HepG2 (cell line): ENCODE measurements at regions not wholly inside any gene's neighbourhood (a gene's known extent, or its start where the extent isn't known, plus 50 kb on each side); places are given as distances from the start of the nearest gene placed in this dataset.
A peak's percentile ranks its signal among the peaks of the same experiment; 100 is the strongest.

Experiments used
- ATAC-seq: fragments of 200-7000 bp; cut with Tn5 transposase; 3 replicates; pipeline ENCODE4 v1.9.1; 2020; ENCODE audit warnings: mild to moderate bottlenecking, moderate library complexity
- BruUV-seq: library from RNA; stranded (reverse); fragments of 400-500 nt; replicated peaks from 2 replicates; lab custom pipeline; 2021; lab: Mats Ljungman, UMichigan
- CTCF ChIA-PET: fragments of 300-600 bp; formaldehyde crosslinking; extraction: SDS; loops from one replicate; lab custom pipeline; 2021; ENCODE audit warnings: low total read pairs, inconsistent platforms, low intra/inter-chr PET ratio; lab: Yijun Ruan, JAX
- POLR2A ChIA-PET: fragments of 350-600 bp; sonication (Branson Sonifier 250); formaldehyde crosslinking; loops from one replicate; lab custom pipeline; 2020; ENCODE audit warnings: antibody characterized with exemption, inconsistent platforms; lab: Yijun Ruan, JAX
- DNase-seq: peaks from one replicate; pipeline ENCODE4 v3.0.0-alpha.2; 2015; ENCODE audit warnings: low spot score
- FAIRE-seq: peaks from 3 replicates; lab custom pipeline; 2011; peaks lifted over from hg19 to GRCh38; lab: Jason Lieb, UNC
- H2AFZ ChIP-seq: one replicate; pipeline ENCODE4 v1.6.1; 2011; ENCODE audit warnings: low read length, inconsistent platforms
- H3K27ac ChIP-seq: fragments of 300-600 bp; 3 replicates; pipeline ENCODE4 v1.8.0; 2011; ENCODE audit warnings: mixed run types, mild to moderate bottlenecking, mixed read lengths, low read length, inconsistent platforms; ENCODE audit not compliant: insufficient read depth; ENCODE audit errors: extremely low read length
- H3K27me3 ChIP-seq, 2 experiments: fragments of 200-600 bp in 1 of 2; 2 replicates in 1 of 2; 3 replicates in 1 of 2; pipeline versions ENCODE4 v1.6.0 to v1.8.0; 2011; ENCODE audit warnings: low read length in 2 of 2, mild to moderate bottlenecking in 2 of 2, moderate library complexity in 2 of 2, inconsistent platforms in 1 of 2; ENCODE audit not compliant: insufficient read depth in 2 of 2, control insufficient read depth in 1 of 2
- H3K36me3 ChIP-seq, 2 experiments: fragments of 200-600 bp in 1 of 2; replicated peaks in 1 of 2; 2 replicates in 1 of 2; 3 replicates in 1 of 2; pipeline versions ENCODE4 v1.5.1 to v1.8.0; 2011; ENCODE audit warnings: low read length in 2 of 2, inconsistent platforms in 1 of 2; ENCODE audit not compliant: insufficient read depth in 2 of 2, control insufficient read depth in 1 of 2
- H3K4me1 ChIP-seq: 2 replicates; pipeline ENCODE4 v1.5.1; 2012; ENCODE audit warnings: low read length, inconsistent platforms; ENCODE audit not compliant: insufficient read depth
- H3K4me2 ChIP-seq: 2 replicates; pipeline ENCODE4 v1.6.0; 2011; ENCODE audit warnings: low read depth, low read length, inconsistent platforms
- H3K4me3 ChIP-seq, 3 experiments: fragments of 200-600 bp in 1 of 3; sonication (generic), shearing (Covaris generic) in 1 of 3; replicated peaks in 1 of 3; 2 replicates each; pipeline ENCODE4 v1.5.1; 2011 to 2016; ENCODE audit warnings: low read length in 3 of 3, inconsistent platforms in 2 of 3, low read depth in 2 of 3, mild to moderate bottlenecking in 2 of 3, control low read depth in 1 of 3, mixed read lengths in 1 of 3; ENCODE audit not compliant: insufficient read depth in 1 of 3
- H3K79me2 ChIP-seq: one replicate; pipeline ENCODE4 v1.6.1; 2011; ENCODE audit warnings: low read length, inconsistent platforms; ENCODE audit not compliant: insufficient read depth
- H3K9ac ChIP-seq: 2 replicates; pipeline ENCODE4 v1.6.0; 2011; ENCODE audit warnings: mild to moderate bottlenecking, low read depth, low read length, inconsistent platforms; ENCODE audit not compliant: insufficient read depth
- H3K9me3 ChIP-seq: 2 replicates; pipeline ENCODE4 v1.5.1; 2012; ENCODE audit warnings: mild to moderate bottlenecking, low read length
- H4K20me1 ChIP-seq: 2 replicates; pipeline ENCODE4 v1.6.0; 2011; ENCODE audit warnings: inconsistent platforms, mild to moderate bottlenecking, low read length, moderate library complexity; ENCODE audit not compliant: insufficient read depth
- ASH2L ChIP-seq: fragments of 300-600, 200-600 bp; sonication (generic); IDR thresholded peaks from 2 replicates; pipeline ENCODE4 v1.7.0; 2017; ENCODE audit warnings: low read depth, mild to moderate bottlenecking, moderate library complexity, mixed read lengths, low read length; ENCODE audit not compliant: insufficient read length
- ATAD3A ChIP-seq: sonication (generic); formaldehyde crosslinking; IDR thresholded peaks from 2 replicates; pipeline ENCODE4 v1.4.0; 2020; ENCODE audit warnings: missing genetic modification reagents
- CBX5 ChIP-seq: sonication (generic); formaldehyde crosslinking; IDR thresholded peaks from 2 replicates; pipeline ENCODE4 v1.4.0; 2020; ENCODE audit warnings: missing genetic modification reagents, borderline replicate concordance
- HES4 ChIP-seq: sonication (generic); formaldehyde crosslinking; IDR thresholded peaks from 2 replicates; pipeline ENCODE4 v1.9.0; 2021; ENCODE audit warnings: mild to moderate bottlenecking, missing genetic modification reagents, borderline replicate concordance
- HOXA5 ChIP-seq: sonication (generic); formaldehyde crosslinking; IDR thresholded peaks from 2 replicates; pipeline ENCODE4 v1.4.0; 2020; ENCODE audit warnings: missing genetic modification reagents
- MXD4 ChIP-seq: IDR thresholded peaks from 2 replicates; pipeline ENCODE4 v1.6.1; 2016; ENCODE audit warnings: mild to moderate bottlenecking, missing biosample characterization, missing genetic modification reagents
- NR0B2 ChIP-seq: sonication (generic); formaldehyde crosslinking; IDR thresholded peaks from 2 replicates; pipeline ENCODE4 v1.4.0; 2020; ENCODE audit warnings: mild to moderate bottlenecking, missing genetic modification reagents
- PCBP1 ChIP-seq: fragments of 200-400 bp; formaldehyde crosslinking; IDR thresholded peaks from 2 replicates; pipeline ENCODE4 v1.6.1; 2017; ENCODE audit warnings: mild to moderate bottlenecking, low read depth, low read length, borderline replicate concordance
- TAF1 ChIP-seq: sonication (generic); formaldehyde crosslinking; IDR thresholded peaks from 2 replicates; pipeline ENCODE4 v1.4.0; 2020; ENCODE audit warnings: missing genetic modification reagents
- ZFP36 ChIP-seq: fragments of 150-350 bp; IDR thresholded peaks from 2 replicates; pipeline ENCODE4 v1.6.1; 2018; ENCODE audit warnings: borderline replicate concordance, low read length, low read depth; ENCODE audit not compliant: partially characterized antibody
- ZKSCAN5 ChIP-seq: sonication (generic); formaldehyde crosslinking; IDR thresholded peaks from 2 replicates; pipeline ENCODE4 v1.5.1; 2020; ENCODE audit warnings: mild to moderate bottlenecking, missing genetic modification reagents
- ZNF383 ChIP-seq: sonication (generic); formaldehyde crosslinking; IDR thresholded peaks from 2 replicates; pipeline ENCODE4 v1.4.0; 2020; ENCODE audit warnings: missing genetic modification reagents, mild to moderate bottlenecking, borderline replicate concordance
- ZNF513 ChIP-seq: sonication (generic); formaldehyde crosslinking; conservative IDR thresholded peaks from 2 replicates; pipeline ENCODE4 v1.5.0; 2020; ENCODE audit warnings: missing genetic modification reagents
- ZNF556 ChIP-seq: sonication (generic); formaldehyde crosslinking; IDR thresholded peaks from 2 replicates; pipeline ENCODE4 v1.4.0; 2020; ENCODE audit warnings: mild to moderate bottlenecking, missing genetic modification reagents, borderline replicate concordance
- ZNF577 ChIP-seq: sonication (generic); formaldehyde crosslinking; IDR thresholded peaks from 2 replicates; pipeline ENCODE4 v1.4.0; 2020; ENCODE audit warnings: mild to moderate bottlenecking, low read depth, missing genetic modification reagents, borderline replicate concordance
- WGBS: methylation state at CpG from one replicate; pipeline ENCODE4 v1.1.6; 2017; ENCODE audit warnings: low lambda C conversion rate; 5-methylcytosine and 5-hydroxymethylcytosine counted together
- in situ Hi-C: cut with HindIII; loops from 2 replicates; pipeline ENCODE4 v1.10.0; 2017; ENCODE audit warnings: low pct_unique_long_range_greater_than_20kb; ENCODE audit not compliant: extremely low pct_ligation_motif_present
- intact Hi-C: fragments of 100-400 bp; cut with micrococcal nuclease; formaldehyde crosslinking; loops from one replicate; pipeline ENCODE4 v1.10.0; 2022; ENCODE audit not compliant: unreplicated experiment
- TF ChIP-seq, protein P1 (sequence below): sonication (generic); formaldehyde crosslinking; IDR thresholded peaks from 2 replicates; pipeline ENCODE4 v1.8.0; 2022; ENCODE audit warnings: mild to moderate bottlenecking, missing genetic modification reagents
- TF ChIP-seq, protein P2 (sequence below): sonication (generic); formaldehyde crosslinking; IDR thresholded peaks from 2 replicates; pipeline ENCODE4 v1.4.0; 2020; ENCODE audit warnings: missing genetic modification reagents

- H4K20me1 ChIP-seq, result no peaks in the 10 kb centered on the region
- H3K4me1 ChIP-seq, result peaks cover 97% of the 10 kb centered on the region
- H3K4me3 ChIP-seq, result peak overlapping the region in 1 of 3 experiments; percentile 25; a peak in 1 of 6 replicates
- ATAC-seq (peak; percentile 75), DNase-seq (peak; percentile 94), FAIRE-seq (peak; percentile 59)
- BruUV-seq, result no TSS peak
- H3K36me3 ChIP-seq, result no peaks in the 10 kb centered on the region
- CTCF ChIA-PET, result no interaction called here
- H3K9ac ChIP-seq, result peak overlapping the region; percentile 67
- H2AFZ ChIP-seq, result no peak overlapping the region
- intact Hi-C loops, result loop anchor here (2.0 to 10.0 kb wide), 2 partner anchors 17 to 59 kb away; no protein-coding TSS in a partner anchor
- WGBS, result 9% methylated on average over 12 of the region's 12 CpGs
- H3K9me3 ChIP-seq, result no peaks in the 10 kb centered on the region
- H3K4me2 ChIP-seq, result peak overlapping the region; percentile 62
- no peaks in the 10 kb centered on the region for H3K79me2 ChIP-seq
- no peaks in the 10 kb centered on the region for H3K27me3 ChIP-seq
- POLR2A ChIA-PET, result interaction anchor here (0.9 to 5.6 kb wide), 21 partner anchors 8 to 135 kb away, joined by 3 to 52 read pairs (median 7); partner anchors contain the start of genes PEG3 and ZIM2
- in situ Hi-C loops, result no loop called here
- H3K27ac ChIP-seq, result peak overlapping the region; percentile 94
- TF ChIP-seq ZNF577 (no peak), ZNF383 (CRISPR knock-in tag) (no peak), HOXA5 (CRISPR knock-in tag) (no peak), ATAD3A (no peak), ZNF556 (no peak; the same call in 1 of the 2 replicates), ZFP36 (no peak), HES4 (CRISPR knock-in tag) (no peak), ZKSCAN5 (CRISPR knock-in tag) (no peak), MXD4 (CRISPR knock-in tag) (peak; percentile 61; the same call in 1 of the 2 replicates), CBX5 (CRISPR knock-in tag) (0 out of 2 replicates have a peak, but pooled peaks have one; percentile 20), TAF1 (CRISPR knock-in tag) (no peak), ZNF513 (no peak), PCBP1 (no peak), NR0B2 (CRISPR knock-in tag) (no peak), ASH2L (peak; percentile 72)
- TF ChIP-seq, protein P1, sequence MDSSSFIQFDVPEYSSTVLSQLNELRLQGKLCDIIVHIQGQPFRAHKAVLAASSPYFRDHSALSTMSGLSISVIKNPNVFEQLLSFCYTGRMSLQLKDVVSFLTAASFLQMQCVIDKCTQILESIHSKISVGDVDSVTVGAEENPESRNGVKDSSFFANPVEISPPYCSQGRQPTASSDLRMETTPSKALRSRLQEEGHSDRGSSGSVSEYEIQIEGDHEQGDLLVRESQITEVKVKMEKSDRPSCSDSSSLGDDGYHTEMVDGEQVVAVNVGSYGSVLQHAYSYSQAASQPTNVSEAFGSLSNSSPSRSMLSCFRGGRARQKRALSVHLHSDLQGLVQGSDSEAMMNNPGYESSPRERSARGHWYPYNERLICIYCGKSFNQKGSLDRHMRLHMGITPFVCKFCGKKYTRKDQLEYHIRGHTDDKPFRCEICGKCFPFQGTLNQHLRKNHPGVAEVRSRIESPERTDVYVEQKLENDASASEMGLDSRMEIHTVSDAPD, result no peak
- TF ChIP-seq, protein P2, sequence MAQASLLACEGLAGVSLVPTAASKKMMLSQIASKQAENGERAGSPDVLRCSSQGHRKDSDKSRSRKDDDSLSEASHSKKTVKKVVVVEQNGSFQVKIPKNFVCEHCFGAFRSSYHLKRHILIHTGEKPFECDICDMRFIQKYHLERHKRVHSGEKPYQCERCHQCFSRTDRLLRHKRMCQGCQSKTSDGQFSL (CRISPR knock-in tag), result no peak
Observed at GRCh38 chr19:56973713-56974555, 133.4 kb upstream of the PEG3 start.
